Endothelial cell (in vitro differentiated cells): ENCODE measurements at regions not wholly inside any gene's neighbourhood (a gene's known extent, or its start where the extent isn't known, plus 50 kb on each side); places are given as distances from the start of the nearest gene placed in this dataset.

Source experiments
- DNase-seq: peaks from one replicate; pipeline ENCODE4 v3.0.0; 2021; ENCODE audit warnings: low spot score
- H3K27ac Mint-ChIP-seq: one replicate; pipeline ENCODE4 v1.8.0; 2021; ENCODE audit warnings: mixed read lengths, inconsistent platforms; ENCODE audit not compliant: unreplicated experiment
- H3K27me3 Mint-ChIP-seq: one replicate; pipeline ENCODE4 v1.8.0; 2021; ENCODE audit warnings: mild to moderate bottlenecking, moderate library complexity, mixed read lengths, inconsistent platforms; ENCODE audit not compliant: unreplicated experiment
- H3K36me3 Mint-ChIP-seq: one replicate; pipeline ENCODE4 v1.8.0; 2021; ENCODE audit warnings: mild to moderate bottlenecking, low read depth, mixed read lengths, inconsistent platforms; ENCODE audit not compliant: unreplicated experiment
- H3K4me1 Mint-ChIP-seq: one replicate; pipeline ENCODE4 v1.8.0; 2021; ENCODE audit warnings: mild to moderate bottlenecking, mixed read lengths, inconsistent platforms; ENCODE audit not compliant: unreplicated experiment
- H3K4me3 Mint-ChIP-seq: one replicate; pipeline ENCODE4 v1.8.0; 2021; ENCODE audit warnings: mild to moderate bottlenecking, mixed read lengths, inconsistent platforms; ENCODE audit not compliant: unreplicated experiment
- H3K9me3 Mint-ChIP-seq: one replicate; pipeline ENCODE4 v1.8.0; 2021; ENCODE audit warnings: mixed read lengths, inconsistent platforms; ENCODE audit not compliant: unreplicated experiment
- CTCF ChIP-seq: fragments of 200-600 bp; sonication (generic); IDR thresholded peaks from one replicate; pipeline ENCODE4 v1.5.0; 2021; ENCODE audit warnings: antibody characterized with exemption; ENCODE audit not compliant: unreplicated experiment

GRCh38 chr1:94326329-94326728 lies 88.9 kb upstream of the ARHGAP29 start:
- DNase-seq, result peak; percentile 35
- H3K9me3 Mint-ChIP-seq, result no peaks in the 10 kb centered on the region
- H3K4me3 Mint-ChIP-seq, result no peak overlapping the region
- TF ChIP-seq CTCF, result no peak
- H3K4me1 Mint-ChIP-seq, result peaks cover 92% of the 10 kb centered on the region
- peak overlapping the region; percentile 98 for H3K27ac Mint-ChIP-seq
- H3K27me3 Mint-ChIP-seq, result peaks cover 7% of the 10 kb centered on the region
- H3K36me3 Mint-ChIP-seq, result no peaks in the 10 kb centered on the region

DNA sequence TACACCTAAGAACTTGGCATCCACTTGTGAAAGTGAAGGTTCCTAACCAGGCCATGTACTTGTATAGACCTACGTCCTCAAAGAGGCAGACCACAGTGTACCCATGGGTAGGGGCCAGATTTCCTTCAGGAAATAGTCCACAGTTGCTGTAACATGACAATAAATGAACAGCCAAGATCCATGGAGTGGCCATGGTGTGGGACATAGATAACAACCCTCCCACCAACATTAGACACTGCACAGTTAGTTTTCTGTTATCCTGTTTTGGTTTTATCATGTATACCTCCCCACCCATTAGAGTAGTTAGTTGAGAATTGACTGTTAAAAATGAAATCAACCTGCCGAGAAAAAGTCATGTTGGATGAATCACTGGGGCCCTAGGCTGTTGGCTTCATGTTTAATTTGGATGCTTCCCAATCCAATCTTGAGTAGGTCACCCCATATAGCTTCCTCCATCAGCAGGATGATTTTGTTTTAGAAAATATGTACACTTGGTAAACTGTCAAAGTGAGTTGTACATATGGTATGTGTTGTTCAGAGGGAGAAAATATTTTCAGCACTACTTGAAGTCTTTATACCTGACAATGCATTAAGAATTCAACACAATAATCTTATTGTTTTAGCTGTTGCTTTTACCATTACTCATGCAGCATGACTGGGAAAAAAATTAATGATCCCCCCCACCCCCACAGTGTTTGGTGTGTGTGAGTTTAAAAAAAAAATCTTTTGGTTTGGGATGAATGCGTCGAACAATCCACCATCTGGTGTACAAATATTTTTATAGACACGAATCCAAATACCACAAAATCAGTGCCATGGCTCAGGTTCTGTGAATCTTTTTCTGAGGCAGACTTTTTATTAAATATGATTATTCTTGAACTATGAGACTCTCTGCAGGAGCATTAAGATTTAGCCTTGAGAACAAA lies 88.3 kb upstream of the ARHGAP29 start:
- no peak for DNase-seq
- H3K4me3 Mint-ChIP-seq, result no peak overlapping the region
- H3K9me3 Mint-ChIP-seq, result no peaks in the 10 kb centered on the region
- TF ChIP-seq CTCF, result no peak
- peak overlapping the region; percentile 98 for H3K27ac Mint-ChIP-seq
- peaks cover 90% of the 10 kb centered on the region for H3K4me1 Mint-ChIP-seq
- H3K36me3 Mint-ChIP-seq, result no peaks in the 10 kb centered on the region
- peaks cover 7% of the 10 kb centered on the region for H3K27me3 Mint-ChIP-seq

- Mint-ChIP-seq H3K27ac (peak overlapping the region; percentile 76), H3K9me3 (no peaks in the 10 kb centered on the region), H3K4me3 (peak overlapping the region; percentile 8), H3K27me3 (peaks cover 4% of the 10 kb centered on the region), H3K36me3 (no peaks in the 10 kb centered on the region), H3K4me1 (peaks cover 87% of the 10 kb centered on the region)
- no peak for TF ChIP-seq CTCF
- DNase-seq, result no peak
Measured at GRCh38 chr1:94324178-94324544, 86.8 kb upstream of the ARHGAP29 start.

DNA sequence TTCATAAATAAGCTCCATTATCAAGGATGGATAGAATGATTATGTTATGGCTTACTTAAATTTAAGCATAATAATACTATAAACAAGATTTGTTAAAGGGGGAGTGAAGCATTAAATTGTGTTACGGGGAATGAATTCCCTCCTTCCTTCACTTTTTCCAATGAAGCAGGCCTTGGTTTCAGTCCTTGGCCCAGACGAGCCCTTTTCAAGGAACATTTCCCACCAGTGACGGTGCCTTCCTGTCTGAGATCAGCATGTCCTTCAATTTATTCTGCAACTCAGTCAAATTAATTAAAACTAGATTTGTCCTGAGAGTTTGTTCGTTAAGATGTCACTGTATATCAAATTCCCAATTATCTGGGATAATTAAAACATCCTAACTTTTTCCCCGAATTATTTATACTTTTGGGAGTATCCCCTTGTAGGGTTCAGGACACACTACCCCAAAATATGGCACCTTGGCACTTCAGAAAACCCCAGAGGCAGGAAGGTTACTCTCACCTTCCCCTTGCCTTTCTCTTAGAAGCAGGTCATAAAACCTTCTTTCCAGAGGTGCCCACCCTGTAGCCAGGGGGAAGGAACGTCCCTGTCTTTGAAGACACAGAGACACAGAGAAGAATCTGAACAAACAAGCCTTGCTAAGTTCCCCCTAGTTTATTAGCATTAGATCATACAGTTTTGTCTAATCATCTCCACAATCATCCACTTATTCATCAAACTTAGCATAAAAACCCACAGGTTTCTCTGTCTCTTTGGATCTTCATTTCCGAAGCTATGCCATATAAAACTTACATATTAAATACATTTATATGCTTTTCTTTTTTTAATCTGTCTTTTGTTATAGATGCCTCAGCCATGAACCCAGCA lies 86.2 kb upstream of the ARHGAP29 start:
- Mint-ChIP-seq H3K9me3 (no peaks in the 10 kb centered on the region), H3K4me3 (no peak overlapping the region), H3K27me3 (peaks cover 3% of the 10 kb centered on the region), H3K36me3 (no peaks in the 10 kb centered on the region), H3K4me1 (peaks cover 87% of the 10 kb centered on the region), H3K27ac (no peak overlapping the region)
- TF ChIP-seq CTCF, result no peak
- no peak for DNase-seq
